HCT116 (cell line): ENCODE measurements at regions not wholly inside any gene's neighbourhood (a gene's known extent, or its start where the extent isn't known, plus 50 kb on each side); places are given as distances from the start of the nearest gene placed in this dataset.

Experiments used
- ATAC-seq: fragments of 200-7000 bp; cut with Tn5 transposase; 2 replicates; pipeline ENCODE4 v1.9.1; 2020; ENCODE audit warnings: mild to moderate bottlenecking, moderate library complexity
- BruUV-seq: library from RNA; stranded (reverse); fragments of 400-500 nt; replicated peaks from 2 replicates; lab custom pipeline; 2021; lab: Mats Ljungman, UMichigan
- CTCF ChIA-PET: fragments of 300-600 bp; sonication (Branson Sonifier 250); formaldehyde crosslinking; loops from one replicate; lab custom pipeline; 2021; ENCODE audit warnings: antibody characterized with exemption; lab: Charles Lee
- POLR2A ChIA-PET: fragments of 300-600, 350-600 bp; sonication (Branson Sonifier 250); formaldehyde crosslinking; loops from one replicate; lab custom pipeline; 2021; ENCODE audit warnings: antibody characterized with exemption; lab: Charles Lee
- RAD21 ChIA-PET, 2 experiments: fragments of 300-600 bp; sonication (Branson Sonifier 250); formaldehyde crosslinking; loops; one replicate each; lab custom pipeline; 2023; ENCODE audit warnings: low total read pairs in 2 of 2; ENCODE audit not compliant: uncharacterized antibody in 2 of 2, unreplicated experiment in 2 of 2, low non-redundant PET in 1 of 2; lab: Charles Lee
- DNase-seq: peaks from one replicate; pipeline ENCODE4 v3.0.0-alpha.2; 2010; ENCODE audit warnings: low read depth, low spot score
- H2AFZ ChIP-seq: fragments of 200-600 bp; shearing (Covaris generic), sonication (generic); 2 replicates; pipeline ENCODE4 v1.6.1; 2017; ENCODE audit warnings: low read depth, mixed run types, mixed read lengths, antibody characterized with exemption, low read length; ENCODE audit not compliant: poor library complexity, severe bottlenecking
- H3K27ac ChIP-seq: 2 replicates; pipeline ENCODE4 v1.5.1; 2012; ENCODE audit warnings: low read depth, low read length
- H3K27me3 ChIP-seq: fragments of 200-600 bp; sonication (generic); 2 replicates; pipeline ENCODE4 v1.6.1; 2016; ENCODE audit warnings: mixed run types, low read length, mixed read lengths; ENCODE audit not compliant: insufficient read depth
- H3K36me3 ChIP-seq, 2 experiments: fragments of 200-500 bp in 1 of 2; fragments of 200-600 bp in 1 of 2; sonication (Bioruptor generic) in 1 of 2; sonication (generic) in 1 of 2; 2 replicates each; pipeline versions ENCODE4 v1.5.1 to v1.6.1; 2014 to 2016; ENCODE audit warnings: low read length in 2 of 2, inconsistent platforms in 1 of 2, mixed read lengths in 1 of 2, mixed run types in 1 of 2; ENCODE audit not compliant: insufficient read depth in 2 of 2, control insufficient read depth in 1 of 2
- H3K4me1 ChIP-seq, 2 experiments: fragments of 200-600 bp in 1 of 2; sonication (generic) in 1 of 2; 2 replicates each; pipeline versions ENCODE4 v1.5.1 to v1.6.1; 2012 to 2017; ENCODE audit warnings: low read length in 2 of 2, inconsistent platforms in 1 of 2, mild to moderate bottlenecking in 1 of 2, mixed read lengths in 1 of 2, mixed run types in 1 of 2, moderate library complexity in 1 of 2; ENCODE audit not compliant: insufficient read depth in 2 of 2, control insufficient read depth in 1 of 2
- H3K4me2 ChIP-seq: fragments of 200-600 bp; sonication (generic); 2 replicates; pipeline ENCODE4 v1.6.1; 2017; ENCODE audit warnings: mixed run types, low read length, mixed read lengths
- H3K4me3 ChIP-seq, 2 experiments: fragments of 200-600 bp in 1 of 2; sonication (generic) in 1 of 2; replicated peaks in 1 of 2; 2 replicates each; pipeline ENCODE4 v1.5.1; 2011 to 2016; ENCODE audit warnings: low read length in 2 of 2, control low read depth in 1 of 2, low read depth in 1 of 2, mild to moderate bottlenecking in 1 of 2, mixed read lengths in 1 of 2, mixed run types in 1 of 2
- H3K79me2 ChIP-seq: fragments of 200-600 bp; sonication (generic); 2 replicates; pipeline ENCODE4 v1.6.1; 2017; ENCODE audit warnings: mild to moderate bottlenecking, mixed run types, low read length, moderate library complexity, mixed read lengths; ENCODE audit not compliant: insufficient read depth
- H3K9ac ChIP-seq: fragments of 200-600 bp; sonication (generic); 2 replicates; pipeline ENCODE4 v1.6.1; 2016; ENCODE audit warnings: low read length, mixed read lengths
- H3K9me2 ChIP-seq: fragments of 200-600 bp; sonication (generic), shearing (Covaris generic); 2 replicates; pipeline ENCODE4 v1.6.1; 2017; ENCODE audit warnings: mixed run types, mild to moderate bottlenecking, moderate library complexity; ENCODE audit not compliant: insufficient read depth
- H3K9me3 ChIP-seq, 2 experiments: fragments of 200-500 bp in 1 of 2; fragments of 200-600 bp in 1 of 2; sonication (Bioruptor generic) in 1 of 2; sonication (generic) in 1 of 2; 2 replicates each; pipeline ENCODE4 v1.6.1; 2014 to 2017; ENCODE audit warnings: low read length in 2 of 2, mixed read lengths in 2 of 2, inconsistent platforms in 1 of 2, low read depth in 1 of 2, mild to moderate bottlenecking in 1 of 2, mixed run types in 1 of 2, moderate library complexity in 1 of 2; ENCODE audit not compliant: control insufficient read depth in 1 of 2, insufficient read depth in 1 of 2
- H4K20me1 ChIP-seq: fragments of 200-600 bp; sonication (generic), shearing (Covaris generic); 2 replicates; pipeline ENCODE4 v1.6.1; 2017; ENCODE audit warnings: mixed run types, mild to moderate bottlenecking, moderate library complexity; ENCODE audit not compliant: insufficient read depth
- JUND ChIP-seq: IDR thresholded peaks from 2 replicates; pipeline ENCODE4 v1.6.1; 2012
- POLR2AphosphoS5 ChIP-seq: IDR thresholded peaks from 2 replicates; pipeline ENCODE4 v1.6.1; 2011; ENCODE audit warnings: mild to moderate bottlenecking, low read depth, low read length, moderate library complexity
- SP1 ChIP-seq: IDR thresholded peaks from 2 replicates; pipeline ENCODE4 v1.6.1; 2012; ENCODE audit warnings: low read depth
- SRF ChIP-seq: IDR thresholded peaks from 2 replicates; pipeline ENCODE4 v1.6.1; 2012; ENCODE audit warnings: low read depth
- intact Hi-C: fragments of 100-400 bp; cut with micrococcal nuclease; formaldehyde crosslinking; loops from 2 replicates; pipeline ENCODE4 v1.10.0; 2022
- TF ChIP-seq, protein P1 (sequence below): IDR thresholded peaks from 2 replicates; pipeline ENCODE4 v1.6.1; 2012
- TF ChIP-seq, protein P2 (sequence below): IDR thresholded peaks from 2 replicates; pipeline ENCODE4 v1.6.1; 2012; ENCODE audit warnings: low read depth
- TF ChIP-seq, protein P3 (sequence below): IDR thresholded peaks from 2 replicates; pipeline ENCODE4 v1.6.1; 2012
- TF ChIP-seq, protein P4 (sequence below): IDR thresholded peaks from 2 replicates; pipeline ENCODE4 v1.6.1; 2011; ENCODE audit warnings: mild to moderate bottlenecking, low read length, moderate library complexity; ENCODE audit not compliant: insufficient replicate concordance; ENCODE audit errors: extremely low read depth

DNA sequence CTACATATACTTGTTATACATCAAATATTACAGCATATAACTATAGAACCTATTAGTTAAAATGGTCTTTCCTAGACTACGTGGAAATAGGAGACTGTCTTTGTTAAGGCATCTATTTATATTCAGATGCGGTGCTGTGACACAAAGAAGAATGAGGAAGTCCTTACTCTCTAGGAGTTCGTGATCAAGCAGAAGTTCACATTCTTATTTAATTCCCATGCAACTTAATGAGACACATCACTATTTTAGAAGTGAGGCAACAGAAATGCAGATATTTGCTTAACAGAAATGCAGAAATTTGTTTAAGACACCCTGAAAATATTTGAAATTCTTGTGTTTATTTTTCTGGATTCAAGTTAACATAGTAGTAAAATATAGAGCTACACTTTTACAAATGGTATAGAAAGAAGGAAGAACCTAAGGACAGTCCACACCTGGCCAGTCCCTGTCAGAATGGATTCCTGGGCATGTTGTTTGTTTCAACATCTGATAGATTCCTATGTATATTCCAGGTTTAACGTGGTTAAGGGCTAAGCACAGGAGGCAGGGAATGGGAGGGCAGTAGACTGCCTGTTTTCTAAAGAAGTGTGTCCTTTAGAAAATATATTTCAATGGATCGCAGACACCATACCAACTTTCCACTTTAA is 70.6 kb upstream of the NXPH1 start:
- Histone ChIP-seq H3K4me3 (no peak overlapping the region), H3K27me3 (no peaks in the 10 kb centered on the region), H3K79me2 (no peaks in the 10 kb centered on the region), H3K4me1 (no peaks in the 10 kb centered on the region), H3K36me3 (no peaks in the 10 kb centered on the region), H4K20me1 (no peaks in the 10 kb centered on the region), H3K4me2 (no peak overlapping the region), H3K9me2 (no peaks in the 10 kb centered on the region), H3K27ac (no peak overlapping the region), H3K9ac (no peak overlapping the region), H3K9me3 (no peaks in the 10 kb centered on the region), H2AFZ (no peak overlapping the region)
- ATAC-seq (no peak), DNase-seq (no peak)
- no peak for TF ChIP-seq SRF
- TF ChIP-seq, protein P1, sequence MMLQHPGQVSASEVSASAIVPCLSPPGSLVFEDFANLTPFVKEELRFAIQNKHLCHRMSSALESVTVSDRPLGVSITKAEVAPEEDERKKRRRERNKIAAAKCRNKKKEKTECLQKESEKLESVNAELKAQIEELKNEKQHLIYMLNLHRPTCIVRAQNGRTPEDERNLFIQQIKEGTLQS = no peak
- TF ChIP-seq SP1 = no peak
- TF ChIP-seq, protein P2, sequence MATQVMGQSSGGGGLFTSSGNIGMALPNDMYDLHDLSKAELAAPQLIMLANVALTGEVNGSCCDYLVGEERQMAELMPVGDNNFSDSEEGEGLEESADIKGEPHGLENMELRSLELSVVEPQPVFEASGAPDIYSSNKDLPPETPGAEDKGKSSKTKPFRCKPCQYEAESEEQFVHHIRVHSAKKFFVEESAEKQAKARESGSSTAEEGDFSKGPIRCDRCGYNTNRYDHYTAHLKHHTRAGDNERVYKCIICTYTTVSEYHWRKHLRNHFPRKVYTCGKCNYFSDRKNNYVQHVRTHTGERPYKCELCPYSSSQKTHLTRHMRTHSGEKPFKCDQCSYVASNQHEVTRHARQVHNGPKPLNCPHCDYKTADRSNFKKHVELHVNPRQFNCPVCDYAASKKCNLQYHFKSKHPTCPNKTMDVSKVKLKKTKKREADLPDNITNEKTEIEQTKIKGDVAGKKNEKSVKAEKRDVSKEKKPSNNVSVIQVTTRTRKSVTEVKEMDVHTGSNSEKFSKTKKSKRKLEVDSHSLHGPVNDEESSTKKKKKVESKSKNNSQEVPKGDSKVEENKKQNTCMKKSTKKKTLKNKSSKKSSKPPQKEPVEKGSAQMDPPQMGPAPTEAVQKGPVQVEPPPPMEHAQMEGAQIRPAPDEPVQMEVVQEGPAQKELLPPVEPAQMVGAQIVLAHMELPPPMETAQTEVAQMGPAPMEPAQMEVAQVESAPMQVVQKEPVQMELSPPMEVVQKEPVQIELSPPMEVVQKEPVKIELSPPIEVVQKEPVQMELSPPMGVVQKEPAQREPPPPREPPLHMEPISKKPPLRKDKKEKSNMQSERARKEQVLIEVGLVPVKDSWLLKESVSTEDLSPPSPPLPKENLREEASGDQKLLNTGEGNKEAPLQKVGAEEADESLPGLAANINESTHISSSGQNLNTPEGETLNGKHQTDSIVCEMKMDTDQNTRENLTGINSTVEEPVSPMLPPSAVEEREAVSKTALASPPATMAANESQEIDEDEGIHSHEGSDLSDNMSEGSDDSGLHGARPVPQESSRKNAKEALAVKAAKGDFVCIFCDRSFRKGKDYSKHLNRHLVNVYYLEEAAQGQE = no peak
- TF ChIP-seq, protein P3, sequence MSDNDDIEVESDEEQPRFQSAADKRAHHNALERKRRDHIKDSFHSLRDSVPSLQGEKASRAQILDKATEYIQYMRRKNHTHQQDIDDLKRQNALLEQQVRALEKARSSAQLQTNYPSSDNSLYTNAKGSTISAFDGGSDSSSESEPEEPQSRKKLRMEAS = no peak
- TF ChIP-seq POLR2AphosphoS5 = no peak
- TF ChIP-seq, protein P4, sequence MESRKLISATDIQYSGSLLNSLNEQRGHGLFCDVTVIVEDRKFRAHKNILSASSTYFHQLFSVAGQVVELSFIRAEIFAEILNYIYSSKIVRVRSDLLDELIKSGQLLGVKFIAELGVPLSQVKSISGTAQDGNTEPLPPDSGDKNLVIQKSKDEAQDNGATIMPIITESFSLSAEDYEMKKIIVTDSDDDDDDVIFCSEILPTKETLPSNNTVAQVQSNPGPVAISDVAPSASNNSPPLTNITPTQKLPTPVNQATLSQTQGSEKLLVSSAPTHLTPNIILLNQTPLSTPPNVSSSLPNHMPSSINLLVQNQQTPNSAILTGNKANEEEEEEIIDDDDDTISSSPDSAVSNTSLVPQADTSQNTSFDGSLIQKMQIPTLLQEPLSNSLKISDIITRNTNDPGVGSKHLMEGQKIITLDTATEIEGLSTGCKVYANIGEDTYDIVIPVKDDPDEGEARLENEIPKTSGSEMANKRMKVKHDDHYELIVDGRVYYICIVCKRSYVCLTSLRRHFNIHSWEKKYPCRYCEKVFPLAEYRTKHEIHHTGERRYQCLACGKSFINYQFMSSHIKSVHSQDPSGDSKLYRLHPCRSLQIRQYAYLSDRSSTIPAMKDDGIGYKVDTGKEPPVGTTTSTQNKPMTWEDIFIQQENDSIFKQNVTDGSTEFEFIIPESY = no peak
- TF ChIP-seq JUND = no peak
- CTCF ChIA-PET = no interaction called here
- POLR2A ChIA-PET = no interaction called here
- BruUV-seq = no TSS peak
- intact Hi-C loops = no loop called here
- RAD21 ChIA-PET = no interaction called here
